Ovary (tissue), 7 donors: ENCODE measurements at regions not wholly inside any gene's neighbourhood (a gene's known extent, or its start where the extent isn't known, plus 50 kb on each side); places are given as distances from the start of the nearest gene placed in this dataset.
"Not testable (repeated sequence)": the region's sequence is repeated elsewhere in the genome, so short reads cannot be mapped to it uniquely, and the experiment has no call there.

Source experiments
- DNase-seq, 5 donors: peaks; one replicate each; pipeline ENCODE4 v3.0.0-alpha.2; 2019 to 2020
- H3K27ac ChIP-seq, 2 donors: fragments of 200-600 bp; one replicate each; pipeline versions ENCODE4 v1.5.1 to v1.8.0; 2019 to 2022
- H3K27me3 ChIP-seq: fragments of 200-600 bp; one replicate; pipeline ENCODE4 v1.8.0; 2022
- H3K36me3 ChIP-seq: fragments of 200-600 bp; sonication (generic); one replicate; pipeline ENCODE4 v1.5.1; 2019
- H3K4me1 ChIP-seq: one replicate; pipeline ENCODE4 v1.8.1; 2013; ENCODE audit warnings: mild to moderate bottlenecking, moderate library complexity; ENCODE audit not compliant: insufficient read depth
- H3K4me3 ChIP-seq: fragments of 200-600 bp; sonication (generic); one replicate; pipeline ENCODE4 v1.5.1; 2017
- H3K9me3 ChIP-seq, 2 donors: fragments of 200-600 bp in 1 of 2; sonication (generic) in 1 of 2; one replicate each; pipeline versions ENCODE4 v1.5.1 to v1.8.1; 2013 to 2019; ENCODE audit warnings: mild to moderate bottlenecking in 1 of 2, moderate library complexity in 1 of 2
- CTCF ChIP-seq, 3 donors: fragments of 450-650 bp in 2 of 3; fragments of 200-600 bp in 1 of 3; IDR thresholded peaks; one replicate each; pipeline versions ENCODE4 v1.5.1 to v1.8.0; 2016 to 2022; ENCODE audit warnings: antibody characterized with exemption in 3 of 3, mild to moderate bottlenecking in 1 of 3
- EP300 ChIP-seq: sonication (generic); formaldehyde crosslinking; IDR thresholded peaks from one replicate; pipeline ENCODE4 v1.6.1; 2017; ENCODE audit warnings: antibody characterized with exemption
- POLR2A ChIP-seq: fragments of 450-650 bp; IDR thresholded peaks from one replicate; pipeline ENCODE4 v1.6.1; 2017; ENCODE audit warnings: antibody characterized with exemption, mild to moderate bottlenecking, moderate library complexity
- WGBS, 3 donors: extraction: QIAGEN DNeasy Blood & Tissue Kit in 1 of 3; methylation state at CpG; one replicate each; pipeline versions ENCODE4 v1.1.5 to v1.1.7; 2013 to 2017; 5-methylcytosine and 5-hydroxymethylcytosine counted together
- intact Hi-C, 4 donors: fragments of 100-400 bp; cut with DNase I; formaldehyde crosslinking; loops; one replicate each; pipeline versions ENCODE4 v1.11.0 to v1.15.1; 2022 to 2023
- donor health status: DM: no; HTN: no; CAD: no; lungs with moderate emphysema.
- donor health status: DM: no; HTN: no; CAD: no.
- donor health status: Bipolar disorder and iron deficiency.
- donor health status: DM: no; HTN: no; CAD: no.
- donor health status: DM: yes; HTN: yes; CAD: no.

- H3K9me3 ChIP-seq: no peaks in the 10 kb centered on the region
- no peak overlapping the region for H3K4me3 ChIP-seq
- no peak for DNase-seq
- no peaks in the 10 kb centered on the region for H3K27me3 ChIP-seq
- H3K27ac ChIP-seq: no peak overlapping the region
- TF ChIP-seq POLR2A (no peak), CTCF (IDR thresholded peaks at IDR 0.05) (no peak), EP300 (no peak)
- intact Hi-C loops: no loop called here
- H3K36me3 ChIP-seq: no peaks in the 10 kb centered on the region
- H3K4me1 ChIP-seq: no peaks in the 10 kb centered on the region
- 85 to 90% (median 87%) methylated on average over 15 of the region's 15 CpGs for WGBS, 3 donors
Observed at GRCh38 chr6:163748886-163749285, 334.4 kb downstream of the QKI start.

GRCh38 chr6:163748036-163748435 lies 333.5 kb downstream of the QKI start:
- Histone ChIP-seq H3K27ac (no peak overlapping the region), H3K4me1 (no peaks in the 10 kb centered on the region), H3K27me3 (no peaks in the 10 kb centered on the region), H3K9me3 (no peaks in the 10 kb centered on the region), H3K4me3 (no peak overlapping the region), H3K36me3 (no peaks in the 10 kb centered on the region)
- intact Hi-C loops: no loop called here
- DNase-seq: no peak
- no peak for TF ChIP-seq CTCF (IDR thresholded peaks at IDR 0.05)
- WGBS, 3 donors: 89 to 94% (median 93%) methylated on average over 9 of the region's 9 CpGs

- H3K27me3 ChIP-seq, intact Hi-C loops, H3K9me3 ChIP-seq, H3K4me1 ChIP-seq, DNase-seq, H3K36me3 ChIP-seq, H3K27ac ChIP-seq, H3K4me3 ChIP-seq: not testable (repeated sequence)
- WGBS, 3 donors: 71 to 78% (median 78%) methylated on average over 5 of the region's 5 CpGs
Observed at GRCh38 chr6:163747058-163747457, 332.5 kb downstream of the QKI start.

GRCh38 chr6:163745536-163746400 lies 331.2 kb downstream of the QKI start:
- Histone ChIP-seq H3K27me3 (no peaks in the 10 kb centered on the region), H3K4me3 (no peak overlapping the region), H3K9me3 (no peaks in the 10 kb centered on the region), H3K4me1 (no peaks in the 10 kb centered on the region), H3K27ac (no peak overlapping the region), H3K36me3 (no peaks in the 10 kb centered on the region)
- DNase-seq: no peak
- intact Hi-C loops: no loop called here
- 53 to 58% (median 56%) methylated on average over 10 of the region's 10 CpGs for WGBS, 3 donors
- TF ChIP-seq EP300: no peak
- TF ChIP-seq POLR2A: no peak
- TF ChIP-seq CTCF (IDR thresholded peaks at IDR 0.05): no peak

GRCh38 chr6:163744256-163744925 lies 329.9 kb downstream of the QKI start:
- Histone ChIP-seq H3K27ac (no peak overlapping the region), H3K9me3 (no peaks in the 10 kb centered on the region), H3K4me3 (no peak overlapping the region), H3K36me3 (no peaks in the 10 kb centered on the region), H3K4me1 (no peaks in the 10 kb centered on the region), H3K27me3 (no peaks in the 10 kb centered on the region)
- no peak for TF ChIP-seq POLR2A
- no peak for TF ChIP-seq CTCF (IDR thresholded peaks at IDR 0.05)
- no peak for TF ChIP-seq EP300
- intact Hi-C loops: no loop called here
- DNase-seq: no peak
- 91 to 96% (median 95%) methylated on average over 19 of the region's 19 CpGs for WGBS, 3 donors
